ENCODE measurements at regions not wholly inside any gene's neighbourhood (a gene's known extent, or its start where the extent isn't known, plus 50 kb on each side); places are given as distances from the start of the nearest gene placed in this dataset.
"Not testable (repeated sequence)": the region's sequence is repeated elsewhere in the genome, so short reads cannot be mapped to it uniquely, and the experiment has no call there.

GRCh38 chr5:166285361-166285760, 2006.1 kb upstream of the WWC1 start:
- no peak for TF ChIP-seq CTCF (IDR thresholded peaks at IDR 0.05; ENCODE audit: low read depth, low read length, missing control alignments)
- no peak overlapping the region for H3K4me3 ChIP-seq (ENCODE audit: low read depth, low read length)
- in situ Hi-C loops (cut with HindIII; ENCODE audit: low sequenced_read_pairs): no loop called here
- DNase-seq (ENCODE audit: low read depth): no peak

GRCh38 chr5:166286832-166287231, 2004.6 kb upstream of the WWC1 start:
- no peak overlapping the region for H3K4me3 ChIP-seq (ENCODE audit: low read depth, low read length)
- TF ChIP-seq CTCF (IDR thresholded peaks at IDR 0.05; ENCODE audit: low read depth, low read length, missing control alignments): no peak
- in situ Hi-C loops (cut with HindIII; ENCODE audit: low sequenced_read_pairs): no loop called here
- no peak for DNase-seq (ENCODE audit: low read depth)

- TF ChIP-seq CTCF (IDR thresholded peaks at IDR 0.05; ENCODE audit: low read depth, low read length, missing control alignments): no peak
- no peak for DNase-seq (ENCODE audit: low read depth)
- no peak overlapping the region for H3K4me3 ChIP-seq (ENCODE audit: low read depth, low read length)
- in situ Hi-C loops (cut with HindIII; ENCODE audit: low sequenced_read_pairs): no loop called here
Observed at GRCh38 chr5:166287866-166288265, 2003.6 kb upstream of the WWC1 start.

GRCh38 chr5:166291800-166292199, 1999.6 kb upstream of the WWC1 start:
- DNase-seq (ENCODE audit: low read depth); in situ Hi-C loops (cut with HindIII; ENCODE audit: low sequenced_read_pairs); H3K4me3 ChIP-seq (ENCODE audit: low read depth, low read length): not testable (repeated sequence)

- TF ChIP-seq CTCF (IDR thresholded peaks at IDR 0.05; ENCODE audit: low read depth, low read length, missing control alignments): no peak
- no peak overlapping the region for H3K4me3 ChIP-seq (ENCODE audit: low read depth, low read length)
- in situ Hi-C loops (cut with HindIII; ENCODE audit: low sequenced_read_pairs): no loop called here
- DNase-seq (ENCODE audit: low read depth): no peak
Observed at GRCh38 chr5:166293892-166294291, 1997.6 kb upstream of the WWC1 start.

GRCh38 chr5:166302166-166302565, 1989.3 kb upstream of the WWC1 start:
- no peak for DNase-seq (ENCODE audit: low read depth)
- H3K4me3 ChIP-seq (ENCODE audit: low read depth, low read length): no peak overlapping the region
- in situ Hi-C loops (cut with HindIII; ENCODE audit: low sequenced_read_pairs): no loop called here
- no peak for TF ChIP-seq CTCF (IDR thresholded peaks at IDR 0.05; ENCODE audit: low read depth, low read length, missing control alignments)

GRCh38 chr5:166317425-166317824, 1974.0 kb upstream of the WWC1 start:
- no peak for TF ChIP-seq CTCF (IDR thresholded peaks at IDR 0.05; ENCODE audit: low read depth, low read length, missing control alignments)
- H3K4me3 ChIP-seq (ENCODE audit: low read depth, low read length): no peak overlapping the region
- in situ Hi-C loops (cut with HindIII; ENCODE audit: low sequenced_read_pairs): no loop called here
- no peak for DNase-seq (ENCODE audit: low read depth)

Data from astrocyte of the cerebellum (primary cell).